ENCODE measurements at regions not wholly inside any gene's neighbourhood (a gene's known extent, or its start where the extent isn't known, plus 50 kb on each side); places are given as distances from the start of the nearest gene placed in this dataset.

GRCh38 chr3:70856414-70857162 is 544.1 kb upstream of the MDFIC2 start:
- Histone ChIP-seq H3K27me3 (ENCODE audit: control insufficient read depth in 2 of 2, insufficient read depth in 2 of 2, low read length in 2 of 2) (no peaks in the 10 kb centered on the region), H3K79me2 (ENCODE audit: insufficient read depth, low read length) (no peaks in the 10 kb centered on the region), H3K36me3 (replicated peaks in 1 of 2; ENCODE audit: control insufficient read depth in 1 of 2, insufficient read depth in 2 of 2, low read length in 2 of 2) (no peaks in the 10 kb centered on the region), H4K20me1 (ENCODE audit: insufficient read depth, low read length) (no peaks in the 10 kb centered on the region), H3K4me2 (replicated peaks; ENCODE audit: extremely low read depth, low read length, poor library complexity, severe bottlenecking) (no peak overlapping the region), H3K9ac (ENCODE audit: insufficient read depth, low read length, poor library complexity, severe bottlenecking) (no peak overlapping the region), H2AFZ (ENCODE audit: insufficient read depth, low read depth, low read length, poor library complexity, severe bottlenecking) (no peak overlapping the region), H3K4me3 (replicated peaks in 1 of 3; ENCODE audit: low read depth in 2 of 3, low read length in 3 of 3) (no peak overlapping the region), H3K27ac (ENCODE audit: low read depth in 1 of 2, low read length in 2 of 2) (no peak overlapping the region), H3K4me1 (ENCODE audit: control insufficient read depth in 1 of 2, insufficient read depth in 2 of 2, low read length in 2 of 2) (no peaks in the 10 kb centered on the region), H3K9me3 (replicated peaks in 1 of 2; ENCODE audit: control insufficient read depth in 1 of 2, insufficient read depth in 1 of 2, low read length in 2 of 2) (no peaks in the 10 kb centered on the region)
- H3K9me3 Mint-ChIP-seq: peaks cover 0 to 7% (median 0%) of the 10 kb centered on the region in 7 donors
- peaks cover 0 to 4% (median 0%) of the 10 kb centered on the region in 3 donors for H3K27me3 Mint-ChIP-seq (ENCODE audit: low read depth in 3 of 3)
- H3K4me3 Mint-ChIP-seq: no peak overlapping the region
- H3K27ac Mint-ChIP-seq: no peak overlapping the region
- H3K4me1 Mint-ChIP-seq: no peaks in the 10 kb centered on the region
- 0% methylated on average over 1 of the region's 7 CpGs for WGBS (ENCODE audit: insufficient coverage)
- no peaks in the 10 kb centered on the region for H3K36me3 Mint-ChIP-seq
- intact Hi-C loops (cut with micrococcal nuclease): no loop called here
- no peak for DNase-seq
- TF ChIP-seq CTCF (IDR thresholded peaks at IDR 0.05): no peak

DNA sequence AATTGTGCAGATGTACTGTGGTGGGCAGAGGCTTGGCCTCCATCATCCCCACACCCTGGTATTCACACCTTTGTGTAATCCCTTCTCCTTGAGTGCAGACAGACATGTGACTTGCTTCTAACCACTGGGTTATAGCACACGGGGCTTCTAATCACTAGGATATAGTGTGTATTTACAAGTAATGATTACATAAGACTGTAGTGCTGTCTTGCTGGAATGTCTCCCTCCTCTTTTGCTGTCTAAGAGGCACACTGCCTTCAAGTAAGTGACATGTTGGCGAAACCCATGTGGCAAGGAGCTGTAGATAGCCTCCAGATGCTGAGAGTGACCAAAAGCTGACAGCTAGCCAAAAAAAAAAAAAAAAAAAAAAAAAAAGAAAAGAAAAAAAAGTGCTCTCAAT is 542.7 kb upstream of the MDFIC2 start:
- no peak for TF ChIP-seq CTCF (IDR thresholded peaks at IDR 0.05)
- H3K4me3 ChIP-seq (replicated peaks in 1 of 3; ENCODE audit: low read depth in 2 of 3, low read length in 3 of 3): no peak overlapping the region
- H3K27ac ChIP-seq (ENCODE audit: low read depth in 1 of 2, low read length in 2 of 2): no peak overlapping the region
- H3K4me3 Mint-ChIP-seq: no peak overlapping the region
- H3K4me1 Mint-ChIP-seq: no peaks in the 10 kb centered on the region
- H3K27ac Mint-ChIP-seq: no peak overlapping the region
- H3K9me3 Mint-ChIP-seq: peaks cover 0 to 3% (median 0%) of the 10 kb centered on the region in 7 donors
- no CpG with 5 or more reads among the region's 2 CpGs for WGBS (ENCODE audit: insufficient coverage)
- intact Hi-C loops (cut with micrococcal nuclease): no loop called here
- no peaks in the 10 kb centered on the region for H3K4me1 ChIP-seq (ENCODE audit: control insufficient read depth in 1 of 2, insufficient read depth in 2 of 2, low read length in 2 of 2)
- H3K9me3 ChIP-seq (replicated peaks in 1 of 2; ENCODE audit: control insufficient read depth in 1 of 2, insufficient read depth in 1 of 2, low read length in 2 of 2): no peaks in the 10 kb centered on the region
- DNase-seq: no peak
- H3K27me3 ChIP-seq (ENCODE audit: control insufficient read depth in 2 of 2, insufficient read depth in 2 of 2, low read length in 2 of 2): no peaks in the 10 kb centered on the region
- no peaks in the 10 kb centered on the region for H3K79me2 ChIP-seq (ENCODE audit: insufficient read depth, low read length)
- H3K4me2 ChIP-seq (replicated peaks; ENCODE audit: extremely low read depth, low read length, poor library complexity, severe bottlenecking): no peak overlapping the region
- no peak overlapping the region for H2AFZ ChIP-seq (ENCODE audit: insufficient read depth, low read depth, low read length, poor library complexity, severe bottlenecking)
- no peaks in the 10 kb centered on the region for H4K20me1 ChIP-seq (ENCODE audit: insufficient read depth, low read length)
- peaks cover 0 to 4% (median 0%) of the 10 kb centered on the region in 3 donors for H3K27me3 Mint-ChIP-seq (ENCODE audit: low read depth in 3 of 3)
- no peaks in the 10 kb centered on the region for H3K36me3 Mint-ChIP-seq
- H3K36me3 ChIP-seq (replicated peaks in 1 of 2; ENCODE audit: control insufficient read depth in 1 of 2, insufficient read depth in 2 of 2, low read length in 2 of 2): no peaks in the 10 kb centered on the region
- no peak overlapping the region for H3K9ac ChIP-seq (ENCODE audit: insufficient read depth, low read length, poor library complexity, severe bottlenecking)
